ENCODE measurements at regions not wholly inside any gene's neighbourhood (a gene's known extent, or its start where the extent isn't known, plus 50 kb on each side); places are given as distances from the start of the nearest gene placed in this dataset.

DNA sequence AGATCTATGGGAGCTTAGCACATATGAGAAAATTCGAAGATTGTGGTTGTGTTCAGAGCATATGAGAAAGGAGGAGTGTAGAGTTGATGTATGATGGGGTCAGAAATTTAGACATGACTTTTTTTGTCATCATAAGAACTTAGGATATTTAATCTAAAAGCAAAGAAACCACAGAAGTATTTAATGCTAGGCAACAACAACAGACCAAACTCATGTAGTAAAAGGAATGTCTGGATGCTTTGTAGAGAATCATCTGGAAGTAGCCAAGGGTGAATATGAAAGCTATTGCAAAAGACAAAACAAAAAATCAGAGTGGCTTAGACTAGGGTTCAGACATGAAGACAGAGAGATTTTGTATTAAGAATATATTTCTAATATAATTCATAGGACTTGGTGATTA, 190.3 kb downstream of the SLITRK1 start:
- H3K9me3 ChIP-seq: no peaks in the 10 kb centered on the region
- H3K36me3 ChIP-seq: no peaks in the 10 kb centered on the region
- H3K27ac ChIP-seq: no peak overlapping the region
- WGBS, 2 donors: 72 to 75% methylated on average over 1 of the region's 1 CpG
- no peaks in the 10 kb centered on the region for H3K4me1 ChIP-seq
- no peaks in the 10 kb centered on the region for H3K27me3 ChIP-seq
- no peak for DNase-seq
- intact Hi-C loops (cut with DNase I): no loop called here
- no peak overlapping the region for H3K4me3 ChIP-seq (replicated peaks in 1 of 3)
- TF ChIP-seq, protein P1, sequence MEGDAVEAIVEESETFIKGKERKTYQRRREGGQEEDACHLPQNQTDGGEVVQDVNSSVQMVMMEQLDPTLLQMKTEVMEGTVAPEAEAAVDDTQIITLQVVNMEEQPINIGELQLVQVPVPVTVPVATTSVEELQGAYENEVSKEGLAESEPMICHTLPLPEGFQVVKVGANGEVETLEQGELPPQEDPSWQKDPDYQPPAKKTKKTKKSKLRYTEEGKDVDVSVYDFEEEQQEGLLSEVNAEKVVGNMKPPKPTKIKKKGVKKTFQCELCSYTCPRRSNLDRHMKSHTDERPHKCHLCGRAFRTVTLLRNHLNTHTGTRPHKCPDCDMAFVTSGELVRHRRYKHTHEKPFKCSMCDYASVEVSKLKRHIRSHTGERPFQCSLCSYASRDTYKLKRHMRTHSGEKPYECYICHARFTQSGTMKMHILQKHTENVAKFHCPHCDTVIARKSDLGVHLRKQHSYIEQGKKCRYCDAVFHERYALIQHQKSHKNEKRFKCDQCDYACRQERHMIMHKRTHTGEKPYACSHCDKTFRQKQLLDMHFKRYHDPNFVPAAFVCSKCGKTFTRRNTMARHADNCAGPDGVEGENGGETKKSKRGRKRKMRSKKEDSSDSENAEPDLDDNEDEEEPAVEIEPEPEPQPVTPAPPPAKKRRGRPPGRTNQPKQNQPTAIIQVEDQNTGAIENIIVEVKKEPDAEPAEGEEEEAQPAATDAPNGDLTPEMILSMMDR (IDR thresholded peaks at IDR 0.05): no peak
- no peak for TF ChIP-seq POLR2A (IDR thresholded peaks at IDR 0.05)

DNA sequence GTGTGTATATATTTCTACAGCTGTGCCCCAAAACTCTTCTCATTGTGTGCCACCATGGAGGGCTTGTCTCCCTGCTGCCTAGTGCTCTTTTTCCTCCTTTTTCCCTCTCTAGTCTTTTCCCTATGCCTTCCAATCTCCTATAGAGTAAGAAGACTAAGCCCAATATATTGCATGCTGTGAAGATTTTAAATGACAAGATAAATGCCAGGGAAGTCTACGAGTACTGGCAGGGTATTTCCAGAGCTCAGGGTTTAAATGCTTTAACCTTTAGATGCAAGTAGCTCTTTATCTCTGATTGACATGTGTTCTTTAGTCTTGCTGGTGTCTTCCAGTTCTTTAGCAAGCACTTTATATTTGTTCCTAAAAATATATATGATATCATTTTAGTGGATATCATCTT, 200.7 kb downstream of the SLITRK1 start:
- TF ChIP-seq POLR2A (IDR thresholded peaks at IDR 0.05): no peak
- TF ChIP-seq, protein P1 (IDR thresholded peaks at IDR 0.05): no peak
- Histone ChIP-seq H3K27ac (no peak overlapping the region), H3K4me1 (no peaks in the 10 kb centered on the region), H3K4me3 (replicated peaks in 1 of 3) (no peak overlapping the region), H3K27me3 (no peaks in the 10 kb centered on the region), H3K36me3 (no peaks in the 10 kb centered on the region), H3K9me3 (no peaks in the 10 kb centered on the region)
- WGBS, 2 donors: 67 to 75% methylated on average over 1 of the region's 1 CpG
- intact Hi-C loops (cut with DNase I): no loop called here
- DNase-seq: no peak

DNA sequence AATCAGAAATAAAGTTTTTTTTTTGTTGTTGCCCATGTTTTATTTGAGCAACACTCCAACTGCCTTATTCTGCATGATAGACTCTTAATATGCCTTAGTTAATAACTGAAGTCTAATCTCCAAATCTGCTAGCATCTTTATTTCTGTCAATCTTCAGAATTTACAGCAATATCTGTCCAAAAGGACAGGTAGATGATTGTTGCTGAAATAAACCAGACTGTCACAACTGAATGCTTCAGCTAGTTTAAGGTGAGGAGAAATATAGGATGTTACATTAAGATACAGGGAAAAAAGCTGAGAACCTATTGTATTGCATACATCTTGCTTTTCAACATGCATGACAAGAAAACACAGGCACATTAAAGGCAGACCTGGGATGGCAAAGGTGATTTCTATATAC, 204.3 kb downstream of the SLITRK1 start:
- Histone ChIP-seq H3K27me3 (no peaks in the 10 kb centered on the region), H3K36me3 (no peaks in the 10 kb centered on the region), H3K4me1 (no peaks in the 10 kb centered on the region), H3K27ac (no peak overlapping the region), H3K9me3 (no peaks in the 10 kb centered on the region), H3K4me3 (replicated peaks in 1 of 3) (no peak overlapping the region)
- intact Hi-C loops (cut with DNase I): no loop called here
- DNase-seq: no peak
- no peak for TF ChIP-seq POLR2A (IDR thresholded peaks at IDR 0.05)
- TF ChIP-seq, protein P1 (IDR thresholded peaks at IDR 0.05): no peak

DNA sequence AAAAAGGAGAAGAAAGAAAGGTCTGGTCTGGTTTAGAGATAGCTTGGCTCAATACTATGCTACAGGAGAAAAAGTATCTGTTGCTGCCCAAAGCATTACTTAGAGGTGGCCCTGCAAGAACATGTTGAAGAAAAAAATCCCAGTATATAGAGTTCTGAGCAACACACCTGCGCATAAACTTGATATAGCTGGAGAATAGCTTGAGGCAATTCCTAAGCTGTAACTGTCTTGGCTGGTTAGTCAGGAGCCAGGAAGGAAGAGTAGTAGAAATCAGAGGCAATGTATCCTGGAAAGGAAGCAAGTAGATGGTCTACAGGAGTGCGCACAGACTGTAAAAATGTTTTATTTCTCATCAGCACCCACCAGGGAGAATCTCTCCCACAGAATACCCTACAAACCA, 209.7 kb downstream of the SLITRK1 start:
- H3K36me3 ChIP-seq: no peaks in the 10 kb centered on the region
- no peak for DNase-seq
- no peaks in the 10 kb centered on the region for H3K9me3 ChIP-seq
- H3K4me3 ChIP-seq (replicated peaks in 1 of 3): no peak overlapping the region
- no peaks in the 10 kb centered on the region for H3K27me3 ChIP-seq
- WGBS, 2 donors: 88 to 92% methylated on average over 2 of the region's 2 CpGs
- TF ChIP-seq, protein P1 (IDR thresholded peaks at IDR 0.05): no peak
- TF ChIP-seq POLR2A (IDR thresholded peaks at IDR 0.05): no peak
- H3K27ac ChIP-seq: no peak overlapping the region
- H3K4me1 ChIP-seq: no peaks in the 10 kb centered on the region
- intact Hi-C loops (cut with DNase I): no loop called here

DNA sequence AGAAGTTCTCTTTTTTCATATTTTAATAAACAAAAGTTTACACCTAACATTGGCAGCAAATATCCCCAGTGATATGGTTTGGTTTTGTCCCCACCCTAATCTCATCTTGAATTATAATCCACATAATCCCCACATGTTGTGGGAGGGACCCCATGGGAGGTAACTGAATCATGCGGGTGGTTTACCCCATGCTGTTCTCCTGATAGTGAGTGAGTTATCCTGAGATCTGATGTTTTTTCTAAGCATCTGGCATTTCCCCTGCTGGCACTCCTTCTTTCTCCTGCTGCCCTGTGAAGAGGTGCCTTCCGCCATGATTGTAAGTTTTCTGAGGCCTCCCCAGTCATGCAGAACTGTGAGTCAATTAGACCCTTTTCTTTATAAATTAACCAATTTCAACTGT, 214.7 kb downstream of the SLITRK1 start:
- 79 to 84% methylated on average over 2 of the region's 2 CpGs for WGBS, 2 donors
- Histone ChIP-seq H3K27ac (no peak overlapping the region), H3K27me3 (no peaks in the 10 kb centered on the region), H3K4me3 (replicated peaks in 1 of 3) (no peak overlapping the region), H3K36me3 (no peaks in the 10 kb centered on the region), H3K4me1 (no peaks in the 10 kb centered on the region), H3K9me3 (no peaks in the 10 kb centered on the region)
- no peak for DNase-seq
- intact Hi-C loops (cut with DNase I): no loop called here
- TF ChIP-seq, protein P1 (IDR thresholded peaks at IDR 0.05): no peak
- TF ChIP-seq POLR2A (IDR thresholded peaks at IDR 0.05): no peak
